ENCODE measurements at regions not wholly inside any gene's neighbourhood (a gene's known extent, or its start where the extent isn't known, plus 50 kb on each side); places are given as distances from the start of the nearest gene placed in this dataset.

GRCh38 chr2:76675212-76675611, 847.0 kb downstream of the LRRTM4 start:
- H3K4me3 ChIP-seq (ENCODE audit: low read length) = no peak overlapping the region
- no peak for DNase-seq (ENCODE audit: low read depth)
- no peak for TF ChIP-seq CTCF (IDR thresholded peaks at IDR 0.05; ENCODE audit: insufficient read depth, low read depth, low read length, missing control alignments)

- TF ChIP-seq CTCF (IDR thresholded peaks at IDR 0.05; ENCODE audit: insufficient read depth, low read depth, low read length, missing control alignments) = no peak
- H3K4me3 ChIP-seq (ENCODE audit: low read length) = no peak overlapping the region
- DNase-seq (ENCODE audit: low read depth) = no peak
These were observed 849.4 kb downstream of the LRRTM4 start for GRCh38 chr2:76672798-76673197.

GRCh38 chr2:76669966-76670465, 852.2 kb downstream of the LRRTM4 start:
- TF ChIP-seq CTCF (IDR thresholded peaks at IDR 0.05; ENCODE audit: insufficient read depth, low read depth, low read length, missing control alignments) = no peak
- DNase-seq (ENCODE audit: low read depth) = no peak

GRCh38 chr2:76668279-76668678, 853.9 kb downstream of the LRRTM4 start:
- H3K4me3 ChIP-seq (ENCODE audit: low read length) = no peak overlapping the region
- DNase-seq (ENCODE audit: low read depth) = no peak
- no peak for TF ChIP-seq CTCF (IDR thresholded peaks at IDR 0.05; ENCODE audit: insufficient read depth, low read depth, low read length, missing control alignments)

More at GRCh38 chr2:76669966-76670465, 852.2 kb downstream of the LRRTM4 start:
- H3K4me3 ChIP-seq (ENCODE audit: low read length) = no peak overlapping the region

GRCh38 chr2:76667821-76668271, 854.3 kb downstream of the LRRTM4 start:
- H3K4me3 ChIP-seq (ENCODE audit: low read length) = no peak overlapping the region
- no peak for DNase-seq (ENCODE audit: low read depth)
- TF ChIP-seq CTCF (IDR thresholded peaks at IDR 0.05; ENCODE audit: insufficient read depth, low read depth, low read length, missing control alignments) = no peak

- TF ChIP-seq CTCF (IDR thresholded peaks at IDR 0.05; ENCODE audit: insufficient read depth, low read depth, low read length, missing control alignments) = no peak
- no peak overlapping the region for H3K4me3 ChIP-seq (ENCODE audit: low read length)
- no peak for DNase-seq (ENCODE audit: low read depth)
These were observed 880.0 kb downstream of the LRRTM4 start for GRCh38 chr2:76642129-76642528.

- no peak overlapping the region for H3K4me3 ChIP-seq (ENCODE audit: low read length)
- DNase-seq (ENCODE audit: low read depth) = no peak
- TF ChIP-seq CTCF (IDR thresholded peaks at IDR 0.05; ENCODE audit: insufficient read depth, low read depth, low read length, missing control alignments) = no peak
These were observed 880.7 kb downstream of the LRRTM4 start for GRCh38 chr2:76641506-76641905.

All from epithelial cell of esophagus (primary cell).